HG03460 (cell line): ENCODE measurements at regions not wholly inside any gene's neighbourhood (a gene's known extent, or its start where the extent isn't known, plus 50 kb on each side); places are given as distances from the start of the nearest gene placed in this dataset.
"Not testable (repeated sequence)": the region's sequence is repeated elsewhere in the genome, so short reads cannot be mapped to it uniquely, and the experiment has no call there.

Experiments used
- ATAC-seq: cut with Tn5 transposase; IDR thresholded peaks from one replicate; pipeline ENCODE4 v1.9.1; 2021; ENCODE audit not compliant: unreplicated experiment

DNA sequence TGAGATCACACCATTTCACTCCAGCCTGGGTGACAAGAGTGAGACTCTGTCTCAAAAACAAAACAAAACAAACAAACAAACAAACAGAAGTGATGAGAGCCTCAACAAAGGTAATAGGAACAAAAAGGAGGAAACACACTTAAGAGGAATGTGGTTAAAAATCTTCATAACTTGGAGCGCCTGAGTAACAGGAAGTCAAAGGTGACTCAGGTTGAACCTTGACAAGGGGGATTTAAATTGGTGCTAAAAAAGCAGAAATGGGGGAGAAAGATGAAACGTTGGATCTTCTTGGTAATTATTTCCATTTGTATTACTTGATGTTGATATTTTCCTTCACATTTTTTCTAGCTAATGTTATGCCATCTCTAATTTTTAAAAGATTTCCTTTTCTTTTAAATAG is 318.5 kb upstream of the TCF4 start:
- no peak for ATAC-seq

DNA sequence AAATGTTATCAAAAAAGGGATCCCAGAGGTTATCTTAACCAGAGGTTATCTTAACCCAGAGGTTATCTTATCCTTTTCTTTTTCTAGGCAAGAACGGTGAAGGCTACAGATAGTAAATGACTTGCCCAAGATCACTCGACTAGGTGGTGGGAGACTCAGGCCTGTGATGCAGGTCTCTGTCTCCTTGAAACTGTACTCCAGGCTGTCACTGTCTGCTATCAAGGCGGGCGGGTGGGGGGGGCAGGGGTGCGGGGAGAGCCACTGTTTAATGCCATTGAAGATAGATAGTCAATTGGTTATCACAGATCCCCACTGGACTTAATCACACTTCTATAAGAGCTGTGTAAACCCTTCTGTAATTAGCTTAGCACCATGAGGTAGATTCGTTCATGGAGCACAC is 315.9 kb upstream of the TCF4 start:
- no peak for ATAC-seq

DNA sequence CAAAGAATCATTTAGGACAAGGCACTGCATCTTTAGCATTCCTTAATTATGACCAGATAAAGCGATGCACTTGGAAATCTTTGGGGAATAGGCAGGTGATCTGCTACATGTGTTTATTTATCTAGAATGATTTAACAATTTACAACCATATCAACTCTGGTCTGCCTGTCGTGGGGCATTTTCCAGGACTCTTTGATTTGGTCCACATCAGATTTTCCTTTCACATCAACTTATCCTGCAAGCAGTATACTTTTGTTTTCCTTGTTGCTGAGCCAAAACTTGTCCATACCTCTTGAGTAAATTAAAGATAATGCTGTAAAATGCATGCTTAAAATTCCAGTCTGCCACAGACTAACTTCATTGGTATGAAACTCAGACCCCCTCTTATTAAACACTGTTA is 312.4 kb upstream of the TCF4 start:
- ATAC-seq, result no peak

DNA sequence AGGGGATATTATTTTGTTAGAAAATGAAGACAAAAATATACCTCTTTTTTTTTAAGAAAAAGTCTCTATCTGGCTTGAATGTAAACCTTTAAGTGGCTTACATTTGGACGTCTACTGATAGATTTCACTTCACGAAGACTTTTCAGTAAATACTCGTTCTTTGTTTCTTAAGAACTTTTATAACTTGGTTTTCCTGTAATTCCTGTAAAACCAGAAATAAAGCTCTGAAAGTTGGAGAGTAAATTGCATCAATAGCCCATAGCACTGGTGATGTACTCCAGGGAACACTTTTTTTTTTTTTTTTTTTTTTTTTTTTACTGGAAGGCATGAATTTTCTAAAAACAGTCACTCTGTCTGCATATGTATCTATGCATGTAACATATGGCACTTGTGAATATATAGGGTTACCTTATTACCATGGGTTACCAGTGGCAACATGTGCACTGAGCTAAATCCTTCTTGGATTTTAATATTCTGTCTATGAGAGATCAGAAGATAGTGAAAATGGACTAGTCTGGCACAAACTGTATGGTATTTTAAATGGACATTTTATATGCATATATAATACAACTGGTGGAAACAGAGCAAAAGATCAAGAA is 309.2 kb upstream of the TCF4 start:
- no peak for ATAC-seq

DNA sequence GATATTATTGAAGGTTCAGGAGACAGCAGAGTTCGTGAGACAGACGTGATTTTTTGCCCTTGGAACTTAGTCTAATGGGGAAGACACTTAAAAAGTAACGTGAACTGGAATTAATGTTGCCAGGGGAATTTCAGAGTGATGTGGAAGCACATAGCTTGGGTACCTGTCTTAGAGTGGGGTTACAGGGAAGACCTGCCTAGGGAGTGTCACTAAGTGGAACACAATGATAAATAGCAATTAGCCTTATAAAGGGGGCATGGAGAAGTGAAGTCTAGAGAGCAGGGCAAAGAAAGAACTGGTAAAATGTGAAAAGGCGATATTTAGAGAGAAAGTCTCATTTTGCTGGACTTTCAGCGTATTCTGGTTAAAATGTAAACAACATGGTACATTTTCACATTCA is 306.0 kb upstream of the TCF4 start:
- no peak for ATAC-seq

DNA sequence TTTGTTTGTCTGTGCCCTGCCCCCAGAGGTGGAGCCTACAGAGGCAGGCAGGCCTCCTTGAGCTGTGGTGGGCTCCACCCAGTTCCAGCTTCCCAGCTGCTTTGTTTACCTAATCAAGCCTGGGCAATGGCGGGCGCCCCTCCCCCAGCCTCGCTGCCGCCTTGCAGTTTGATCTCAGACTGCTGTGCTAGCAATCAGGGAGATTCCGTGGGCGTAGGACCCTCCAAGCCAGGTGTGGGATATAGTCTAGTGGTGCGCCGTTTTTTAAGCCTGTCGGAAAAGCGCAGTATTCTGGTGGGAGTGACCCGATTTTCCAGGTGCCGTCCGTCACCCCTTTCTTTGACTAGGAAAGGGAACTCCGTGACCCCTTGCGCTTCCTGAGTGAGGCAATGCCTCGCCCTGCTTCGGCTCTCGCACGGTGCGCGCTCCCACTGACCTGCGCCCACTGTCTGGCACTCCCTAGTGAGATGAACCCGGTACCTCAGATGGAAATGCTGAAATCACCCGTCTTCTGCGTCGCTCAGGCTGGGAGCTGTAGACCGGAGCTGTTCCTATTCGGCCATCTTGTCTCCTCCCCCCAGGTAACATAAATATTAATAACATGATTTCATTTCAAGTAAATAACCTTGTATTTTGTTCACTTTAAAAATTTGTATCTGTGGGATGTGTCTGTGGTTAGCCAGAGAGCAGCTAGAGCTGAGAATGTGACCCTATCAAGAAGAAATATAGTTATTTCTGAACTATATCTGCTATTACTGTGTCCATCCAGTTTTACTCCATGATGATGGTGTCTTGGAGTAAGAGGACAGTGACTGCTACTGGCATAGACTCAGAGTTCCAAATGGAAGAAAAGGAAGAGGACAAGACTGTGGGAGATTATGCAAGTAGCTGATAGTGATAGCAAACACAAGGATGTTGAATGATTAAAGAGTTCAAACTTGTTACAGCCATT is 305.1 kb upstream of the TCF4 start:
- ATAC-seq, result not testable (repeated sequence)

DNA sequence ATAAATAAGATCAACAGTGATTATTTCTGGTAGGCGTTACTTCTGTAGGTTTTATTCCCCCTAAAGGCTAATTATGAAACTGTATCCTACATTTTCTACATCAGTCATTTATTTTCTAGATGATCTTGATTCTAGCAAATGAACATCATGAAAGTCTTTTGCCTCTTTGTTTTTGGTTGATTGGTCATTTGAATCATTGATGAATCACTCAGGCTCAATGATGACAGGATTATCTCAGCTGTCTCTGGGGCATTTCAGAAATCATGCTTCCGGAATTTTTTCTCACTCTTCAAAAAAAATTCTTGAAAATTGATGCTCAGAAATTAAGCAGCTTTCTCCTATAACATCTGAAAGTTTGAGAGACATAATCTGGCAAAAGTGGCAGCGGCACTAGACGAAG is 298.9 kb upstream of the TCF4 start:
- no peak for ATAC-seq

DNA sequence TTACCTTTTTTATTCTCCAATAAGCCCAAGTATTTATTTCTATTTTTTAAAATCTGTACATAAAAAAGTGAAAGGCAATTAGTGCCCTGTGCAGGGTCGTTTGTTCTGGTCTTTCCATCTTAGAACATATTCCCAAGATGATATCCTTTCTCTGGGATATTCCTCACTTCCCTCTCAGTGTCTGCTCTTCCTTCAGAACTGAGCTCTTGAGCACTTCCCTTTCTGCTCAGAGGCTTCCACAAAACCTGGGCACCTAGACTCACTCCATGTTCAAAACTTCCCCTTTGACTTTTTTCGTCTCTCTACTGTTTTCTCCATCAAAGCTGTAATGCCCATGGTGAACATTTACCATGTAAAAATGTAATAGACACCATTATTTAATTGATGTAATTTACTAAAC is 296.5 kb upstream of the TCF4 start:
- ATAC-seq, result no peak

DNA sequence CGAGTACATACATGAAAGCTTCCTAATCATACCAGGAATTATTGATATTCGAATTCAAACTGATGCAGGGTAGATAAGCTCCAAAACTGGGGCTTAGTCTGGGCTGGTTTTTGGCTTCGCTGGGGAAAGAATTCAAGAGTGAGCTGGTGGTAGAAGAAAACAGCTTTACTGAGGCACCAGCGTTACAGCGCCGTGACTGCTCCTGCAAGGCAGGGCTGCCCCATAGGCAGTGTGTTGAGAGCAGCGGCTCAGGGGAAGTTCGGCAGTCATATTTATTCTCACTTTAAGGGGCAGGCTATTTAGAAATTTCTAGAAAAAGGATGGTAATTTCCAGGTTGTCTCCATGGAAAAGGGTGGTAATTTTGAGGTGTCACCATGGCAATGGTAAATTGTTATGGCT is 292.6 kb upstream of the TCF4 start:
- ATAC-seq, result no peak

DNA sequence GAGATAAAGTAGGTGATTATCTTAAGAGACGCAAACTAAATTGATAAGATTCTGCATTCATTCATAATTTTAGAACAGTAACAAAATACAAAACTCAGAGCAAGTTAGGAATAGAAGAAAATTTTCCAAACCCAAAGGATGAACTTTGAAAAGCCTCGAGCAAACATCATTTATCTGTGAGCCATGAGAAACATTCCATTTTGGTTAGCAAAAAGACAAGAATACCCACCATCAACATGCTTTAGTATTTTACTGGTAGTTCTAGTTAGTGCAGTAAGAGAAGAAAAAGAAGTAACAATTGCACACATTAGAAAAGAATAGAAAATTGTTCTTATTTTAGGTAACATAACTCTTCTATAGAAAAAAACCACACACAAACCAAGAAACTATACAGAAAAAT is 291.3 kb upstream of the TCF4 start:
- ATAC-seq, result no peak

DNA sequence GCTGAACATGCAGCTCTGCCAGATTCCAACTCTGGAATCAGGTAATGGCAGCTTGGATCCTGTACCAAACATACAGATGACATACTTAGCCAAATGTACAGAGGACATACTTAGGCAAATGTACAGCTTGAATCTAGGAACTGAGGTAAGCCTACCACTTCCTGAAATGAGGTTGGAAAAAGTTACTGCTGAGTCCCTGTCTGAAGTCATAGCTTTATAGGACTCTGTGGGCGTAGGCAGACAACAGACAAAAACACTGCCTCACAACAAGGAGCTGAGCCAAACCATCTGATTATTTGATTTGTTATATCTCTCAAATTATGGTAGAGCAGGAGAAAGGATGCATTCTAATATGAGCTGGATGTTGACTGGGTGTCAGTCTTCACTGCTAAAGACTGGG is 290.2 kb upstream of the TCF4 start:
- no peak for ATAC-seq

DNA sequence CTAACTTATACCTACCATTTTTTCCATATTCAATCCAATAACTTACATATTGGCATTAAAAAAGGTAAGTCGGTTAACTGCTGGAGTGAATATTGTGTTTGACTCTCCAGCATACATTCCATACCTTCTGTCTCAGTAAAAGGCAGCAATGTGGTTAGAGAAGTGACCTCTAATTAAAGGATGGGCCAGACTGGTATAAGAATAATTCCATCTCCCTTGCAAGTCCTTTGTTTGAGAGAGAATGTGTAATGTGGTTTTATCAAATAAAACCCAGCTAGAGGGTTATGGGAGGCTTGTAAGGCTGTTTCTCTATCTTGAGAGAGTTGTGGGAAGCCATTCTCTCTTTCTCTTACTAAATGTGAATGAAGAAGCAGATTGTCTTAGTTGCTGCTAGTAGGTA is 289.3 kb upstream of the TCF4 start:
- no peak for ATAC-seq

DNA sequence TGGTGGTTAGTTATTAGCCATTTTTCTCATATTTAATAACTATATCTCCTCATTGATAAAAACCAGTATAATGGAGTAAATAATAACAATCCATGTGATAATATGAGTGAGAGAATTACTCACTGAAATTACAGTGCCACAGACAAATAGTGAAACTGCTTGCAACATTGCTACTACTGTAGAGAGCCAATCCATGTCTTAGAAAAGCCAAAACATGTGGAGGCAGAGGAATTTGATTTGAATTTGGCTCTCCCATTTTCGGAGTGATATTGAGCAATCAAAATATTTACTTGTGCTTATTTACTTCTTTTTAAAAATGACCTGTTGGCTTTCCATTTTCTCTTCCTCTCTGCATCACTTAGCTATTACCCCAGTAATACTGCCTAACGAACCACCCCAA is 288.3 kb upstream of the TCF4 start:
- no peak for ATAC-seq

DNA sequence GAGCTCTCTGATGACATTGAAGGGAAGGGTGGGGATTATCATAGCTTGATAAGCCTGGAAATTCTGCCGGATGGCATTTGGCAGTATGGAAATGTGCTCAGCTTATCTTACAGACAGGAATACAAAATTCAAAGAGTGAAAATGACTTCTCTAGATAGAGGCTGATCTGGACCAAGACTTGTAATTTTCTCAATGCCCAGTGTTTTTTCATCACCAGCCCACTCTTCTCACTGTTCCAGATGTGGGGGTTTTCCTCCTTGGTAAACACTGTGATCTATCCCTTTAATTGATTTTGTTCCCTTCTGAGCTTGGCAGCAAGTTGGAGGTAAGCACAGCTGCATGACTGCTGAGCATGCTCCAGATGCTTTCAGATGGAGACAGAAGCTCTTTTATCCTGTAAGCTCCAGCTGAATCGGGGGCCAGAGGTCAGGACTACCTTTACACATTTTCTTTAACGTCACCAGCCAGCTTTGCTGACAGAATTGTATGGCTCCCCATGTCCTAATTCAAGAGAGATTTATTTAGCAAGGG is 287.4 kb upstream of the TCF4 start:
- ATAC-seq, result no peak

DNA sequence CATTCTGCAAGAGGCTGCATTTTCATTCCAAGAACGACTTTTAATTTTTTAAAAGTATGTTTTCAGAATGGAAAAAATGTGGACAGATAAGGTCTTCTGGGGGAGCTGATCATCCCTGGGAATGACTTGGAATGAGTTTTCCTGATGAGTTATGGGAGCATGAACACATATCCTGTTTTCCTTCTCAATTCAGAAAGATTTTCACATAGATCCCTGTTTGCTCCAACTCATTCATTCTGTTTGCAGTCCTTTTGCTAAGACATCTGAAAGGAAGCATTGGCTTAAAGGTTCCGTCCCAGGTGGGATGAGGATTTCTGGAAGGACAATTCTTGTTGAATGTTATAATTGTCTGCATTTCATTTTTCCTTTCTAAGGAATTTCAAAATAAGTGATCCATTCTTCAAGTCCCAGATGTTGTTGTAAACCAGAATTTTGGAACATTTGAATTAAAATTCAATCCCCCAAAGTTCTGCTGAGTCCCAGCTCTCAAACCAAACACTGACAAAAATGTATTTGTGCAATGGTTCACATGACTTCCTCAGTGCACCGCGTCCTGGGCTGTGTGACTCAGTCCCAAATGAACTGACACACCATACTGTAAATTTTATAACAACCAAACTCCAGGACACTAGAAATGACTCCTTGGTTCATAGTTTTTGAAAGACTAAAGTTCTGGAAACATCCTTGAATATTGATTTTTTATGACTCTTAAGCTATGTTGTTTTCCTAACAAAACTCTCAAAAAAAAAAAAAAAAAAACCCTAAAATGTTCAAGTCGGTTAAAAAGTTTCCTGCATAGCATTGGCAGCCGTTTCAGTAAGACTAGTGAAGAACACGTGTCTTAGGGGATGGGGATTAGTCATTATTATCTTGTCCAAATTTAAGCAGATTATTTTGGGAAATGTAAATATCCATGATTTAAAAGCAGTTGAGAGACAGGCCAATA is 281.8 kb upstream of the TCF4 start:
- no peak for ATAC-seq

DNA sequence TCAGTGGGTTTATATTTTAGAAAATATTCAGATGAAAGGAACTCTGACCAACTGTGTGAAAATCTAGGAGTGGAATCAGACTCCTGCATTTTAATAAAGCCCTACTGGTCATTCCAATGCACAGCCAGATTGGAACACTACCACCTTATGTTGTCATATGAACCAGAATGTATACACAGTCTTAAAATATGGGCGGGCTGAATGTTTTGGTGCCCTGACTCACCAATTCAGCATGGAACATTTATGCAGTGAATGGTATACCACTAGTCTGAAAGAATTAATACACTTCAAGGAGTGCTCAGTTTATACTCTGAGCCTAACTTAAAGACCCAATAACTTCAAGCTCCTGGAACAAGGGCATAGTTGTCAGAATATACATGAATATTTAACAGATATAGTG is 280.9 kb upstream of the TCF4 start:
- no peak for ATAC-seq

DNA sequence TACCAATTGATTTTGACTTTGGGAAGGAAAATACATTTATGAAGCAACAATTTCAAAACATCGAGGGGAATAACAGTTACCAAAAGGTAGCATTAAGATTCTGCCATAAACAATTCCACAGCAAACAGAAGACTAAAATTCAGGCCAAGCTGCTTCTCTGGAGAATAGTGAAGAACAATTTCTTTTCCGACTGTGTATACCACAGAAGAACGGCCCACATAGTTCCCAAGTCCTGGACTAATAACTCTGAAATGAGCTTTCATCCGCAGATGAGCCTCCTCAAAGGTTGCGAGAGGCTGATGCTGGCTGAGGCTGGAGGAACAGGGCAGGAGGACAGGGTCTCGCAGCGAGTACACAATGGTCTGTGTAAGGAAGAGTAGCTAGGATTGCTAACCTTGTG is 278.9 kb upstream of the TCF4 start:
- no peak for ATAC-seq

DNA sequence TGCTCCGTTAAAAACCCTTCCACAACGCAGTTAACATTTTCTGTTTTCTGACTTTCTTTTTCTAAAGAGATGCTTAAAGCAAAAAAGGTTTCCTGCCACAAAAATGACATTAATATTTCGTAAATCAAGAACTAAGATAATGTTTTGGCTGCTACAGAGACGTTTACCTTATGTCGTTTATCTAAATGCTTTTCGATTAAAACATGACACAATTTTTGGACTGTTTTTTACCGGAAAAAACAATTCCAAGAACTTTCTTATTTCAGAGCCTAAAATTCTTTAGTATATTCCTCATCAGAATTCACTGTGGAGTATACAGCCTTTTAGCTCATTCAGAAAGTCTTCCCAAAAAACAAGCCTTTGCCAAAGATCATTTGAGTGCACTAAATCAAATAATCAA is 278.0 kb upstream of the TCF4 start:
- ATAC-seq, result no peak

DNA sequence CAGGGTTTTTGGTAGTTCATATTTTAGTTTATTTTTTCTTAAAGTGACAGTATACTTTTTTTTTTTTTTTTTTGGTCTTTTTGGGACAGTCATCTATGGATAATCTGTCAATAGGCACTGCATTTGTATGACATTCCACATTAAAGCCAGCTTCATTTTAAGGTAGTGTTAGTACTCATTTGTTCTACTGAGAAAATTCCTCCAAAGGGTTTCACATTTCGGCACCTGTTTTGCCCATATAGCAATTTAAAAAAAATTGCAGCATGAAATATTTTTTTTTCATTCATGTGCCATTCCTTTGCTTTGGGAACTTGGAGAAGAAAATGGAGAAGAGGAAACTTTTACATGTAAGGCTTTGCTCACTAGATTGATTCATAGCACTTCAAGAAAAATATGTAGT is 276.3 kb upstream of the TCF4 start:
- ATAC-seq, result no peak

DNA sequence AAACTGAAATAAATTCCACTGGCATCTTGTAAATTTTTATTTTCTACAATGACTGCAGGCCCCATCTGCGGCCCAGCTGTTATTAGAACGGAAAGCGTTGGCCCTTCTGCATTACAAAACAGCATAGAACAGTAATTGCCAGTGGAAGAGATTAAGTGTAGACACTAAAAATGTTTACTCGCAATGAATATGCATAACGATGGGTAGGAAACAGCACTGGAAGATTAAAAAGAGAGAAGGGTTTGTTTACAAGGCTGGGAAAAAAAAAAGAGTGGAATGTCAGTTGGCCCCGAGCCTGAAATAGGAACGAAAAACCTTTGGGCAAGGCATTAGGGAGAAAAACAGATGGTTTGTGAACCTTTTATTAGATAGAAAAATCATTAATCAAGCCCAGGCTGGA is 275.9 kb upstream of the TCF4 start:
- ATAC-seq, result no peak

DNA sequence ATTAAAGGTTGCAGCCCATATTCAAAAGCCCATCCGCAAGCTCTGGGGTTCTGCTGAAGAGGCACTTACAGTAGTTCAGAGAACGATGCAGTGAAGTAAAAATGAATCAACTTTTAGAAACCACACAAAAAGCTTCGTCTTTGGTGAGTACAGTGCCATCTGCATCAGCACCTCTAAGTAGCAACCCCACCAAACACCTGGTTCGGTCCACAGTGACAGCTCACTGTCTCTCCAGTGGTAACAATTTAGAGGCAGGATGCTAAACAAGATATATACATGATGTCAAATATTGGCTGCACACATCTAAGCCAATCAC is 275.4 kb upstream of the TCF4 start:
- no peak for ATAC-seq
